ENCODE measurements at regions not wholly inside any gene's neighbourhood (a gene's known extent, or its start where the extent isn't known, plus 50 kb on each side); places are given as distances from the start of the nearest gene placed in this dataset.

- H3K4me3 ChIP-seq (ENCODE audit: low read length in 2 of 2): no peak overlapping the region
- H3K27me3 ChIP-seq (ENCODE audit: control insufficient read depth in 2 of 2, insufficient read depth in 2 of 2, low read length in 2 of 2): no peaks in the 10 kb centered on the region
- H3K27ac ChIP-seq (ENCODE audit: low read depth in 2 of 2, low read length in 2 of 2): no peak overlapping the region
- no peaks in the 10 kb centered on the region for H3K36me3 ChIP-seq (ENCODE audit: control insufficient read depth in 2 of 2, insufficient read depth in 2 of 2, low read length in 2 of 2)
- no peak overlapping the region for H3K9ac ChIP-seq (ENCODE audit: low read depth in 1 of 2, low read length in 2 of 2)
- H3K9me3 ChIP-seq (ENCODE audit: control insufficient read depth in 2 of 2, low read length in 2 of 2): no peaks in the 10 kb centered on the region
- H3K4me1 ChIP-seq (ENCODE audit: control insufficient read depth in 2 of 2, insufficient read depth in 2 of 2, low read length in 2 of 2): no peaks in the 10 kb centered on the region
Observed at GRCh38 chr3:105210141-105210540, 156.6 kb upstream of the ALCAM start.

DNA sequence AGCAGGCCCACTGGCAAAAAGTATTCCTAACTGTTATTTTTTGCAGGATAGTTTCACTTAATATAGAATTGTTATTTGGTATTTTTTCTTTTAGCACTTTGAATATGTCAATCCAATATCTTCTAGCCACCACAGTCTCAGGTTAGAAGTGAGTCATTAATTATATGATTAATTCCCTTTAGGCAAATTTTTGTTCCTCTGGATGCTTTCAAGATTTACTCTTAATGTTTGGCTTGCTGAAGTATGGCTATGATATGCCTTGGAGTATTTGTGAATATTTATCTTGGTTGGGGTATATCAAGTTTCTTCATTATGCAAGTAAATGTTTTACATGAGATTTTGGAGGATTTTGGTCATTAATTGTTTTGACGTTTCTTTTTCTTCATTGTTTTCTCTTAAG is 152.1 kb upstream of the ALCAM start:
- H3K27ac ChIP-seq (ENCODE audit: low read depth in 2 of 2, low read length in 2 of 2): no peak overlapping the region
- H3K36me3 ChIP-seq (ENCODE audit: control insufficient read depth in 2 of 2, insufficient read depth in 2 of 2, low read length in 2 of 2): no peaks in the 10 kb centered on the region
- no peaks in the 10 kb centered on the region for H3K4me1 ChIP-seq (ENCODE audit: control insufficient read depth in 2 of 2, insufficient read depth in 2 of 2, low read length in 2 of 2)
- no peaks in the 10 kb centered on the region for H3K27me3 ChIP-seq (ENCODE audit: control insufficient read depth in 2 of 2, insufficient read depth in 2 of 2, low read length in 2 of 2)
- no peak overlapping the region for H3K4me3 ChIP-seq (ENCODE audit: low read length in 2 of 2)
- no peak overlapping the region for H3K9ac ChIP-seq (ENCODE audit: low read depth in 1 of 2, low read length in 2 of 2)
- peaks cover 0 to 2% of the 10 kb centered on the region in 2 donors for H3K9me3 ChIP-seq (ENCODE audit: control insufficient read depth in 2 of 2, low read length in 2 of 2)

DNA sequence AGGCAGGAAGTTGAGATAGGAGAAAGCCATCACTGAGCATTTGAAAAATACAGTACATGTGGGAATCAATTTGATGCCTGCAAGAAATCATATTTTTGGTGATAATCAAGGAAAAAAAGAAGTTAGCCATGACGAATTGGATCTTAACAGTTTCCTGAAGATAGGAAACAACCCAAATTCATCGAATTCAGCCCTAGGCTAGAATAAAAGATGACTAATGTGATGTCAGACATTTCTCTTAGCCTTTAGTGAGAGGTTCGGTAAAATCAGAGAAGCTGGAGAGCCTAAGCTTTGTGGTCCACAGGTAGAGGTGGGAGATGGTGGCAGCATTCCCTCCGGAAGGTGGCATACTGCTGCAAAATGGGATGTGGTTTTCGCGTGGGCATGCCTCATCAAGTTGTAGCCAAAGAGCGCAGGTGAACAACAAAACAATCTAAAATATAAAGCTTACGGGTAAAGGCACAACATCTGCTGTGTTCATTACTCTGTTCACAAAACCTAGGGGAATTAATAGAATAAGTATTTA is 144.1 kb upstream of the ALCAM start:
- H3K9me3 ChIP-seq (ENCODE audit: control insufficient read depth in 2 of 2, low read length in 2 of 2): no peaks in the 10 kb centered on the region
- no peak overlapping the region for H3K27ac ChIP-seq (ENCODE audit: low read depth in 2 of 2, low read length in 2 of 2)
- no peaks in the 10 kb centered on the region for H3K27me3 ChIP-seq (ENCODE audit: control insufficient read depth in 2 of 2, insufficient read depth in 2 of 2, low read length in 2 of 2)
- no peaks in the 10 kb centered on the region for H3K36me3 ChIP-seq (ENCODE audit: control insufficient read depth in 2 of 2, insufficient read depth in 2 of 2, low read length in 2 of 2)
- no peak overlapping the region for H3K9ac ChIP-seq (ENCODE audit: low read depth in 1 of 2, low read length in 2 of 2)
- H3K4me3 ChIP-seq (ENCODE audit: low read length in 2 of 2): no peak overlapping the region
- H3K4me1 ChIP-seq (ENCODE audit: control insufficient read depth in 2 of 2, insufficient read depth in 2 of 2, low read length in 2 of 2): no peaks in the 10 kb centered on the region

DNA sequence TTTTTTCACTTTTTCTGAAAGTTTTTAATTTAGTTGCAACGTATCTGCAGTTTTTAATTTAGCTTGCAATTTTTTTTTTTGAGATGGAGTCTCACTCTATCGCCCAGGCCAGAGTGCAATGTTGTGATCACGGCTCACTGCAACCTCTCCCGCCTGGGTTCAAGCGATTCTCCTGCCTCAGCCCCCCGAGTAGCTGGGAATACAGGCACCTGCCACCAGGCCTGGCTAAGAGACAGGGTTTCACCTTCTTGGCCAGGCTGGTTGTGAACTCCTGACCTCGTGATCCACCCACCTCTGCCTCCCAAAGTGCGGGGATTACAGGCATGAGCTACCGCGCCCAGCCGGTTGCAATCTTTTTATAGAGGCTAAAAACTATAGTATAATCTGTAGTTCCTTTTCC is 142.9 kb upstream of the ALCAM start:
- Histone ChIP-seq H3K27ac (ENCODE audit: low read depth in 2 of 2, low read length in 2 of 2) (no peak overlapping the region), H3K4me3 (ENCODE audit: low read length in 2 of 2) (no peak overlapping the region), H3K27me3 (ENCODE audit: control insufficient read depth in 2 of 2, insufficient read depth in 2 of 2, low read length in 2 of 2) (no peaks in the 10 kb centered on the region), H3K4me1 (ENCODE audit: control insufficient read depth in 2 of 2, insufficient read depth in 2 of 2, low read length in 2 of 2) (no peaks in the 10 kb centered on the region), H3K36me3 (ENCODE audit: control insufficient read depth in 2 of 2, insufficient read depth in 2 of 2, low read length in 2 of 2) (no peaks in the 10 kb centered on the region), H3K9me3 (ENCODE audit: control insufficient read depth in 2 of 2, low read length in 2 of 2) (no peaks in the 10 kb centered on the region), H3K9ac (ENCODE audit: low read depth in 1 of 2, low read length in 2 of 2) (no peak overlapping the region)

DNA sequence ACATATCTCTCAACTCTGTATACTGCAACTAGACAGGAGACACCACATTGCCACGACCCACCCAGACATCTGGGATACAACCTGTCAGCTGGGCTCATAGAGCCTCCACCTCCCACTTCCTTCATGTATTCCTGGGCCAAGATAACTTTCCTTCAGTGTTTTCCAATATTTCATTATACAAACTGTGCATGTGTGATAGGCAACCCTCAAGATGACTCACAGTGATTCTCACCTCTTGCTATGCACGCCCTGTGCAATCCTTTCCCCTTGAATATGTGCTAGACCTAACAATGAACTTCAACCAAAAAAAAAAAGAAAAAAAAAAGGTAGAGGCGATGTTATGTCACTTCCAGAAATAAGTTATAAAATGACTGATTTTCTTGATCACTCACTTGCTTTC is 138.0 kb upstream of the ALCAM start:
- H3K4me3 ChIP-seq (ENCODE audit: low read length in 2 of 2): no peak overlapping the region
- no peaks in the 10 kb centered on the region for H3K4me1 ChIP-seq (ENCODE audit: control insufficient read depth in 2 of 2, insufficient read depth in 2 of 2, low read length in 2 of 2)
- H3K9ac ChIP-seq (ENCODE audit: low read depth in 1 of 2, low read length in 2 of 2): no peak overlapping the region
- H3K9me3 ChIP-seq (ENCODE audit: control insufficient read depth in 2 of 2, low read length in 2 of 2): no peaks in the 10 kb centered on the region
- no peaks in the 10 kb centered on the region for H3K27me3 ChIP-seq (ENCODE audit: control insufficient read depth in 2 of 2, insufficient read depth in 2 of 2, low read length in 2 of 2)
- H3K27ac ChIP-seq (ENCODE audit: low read depth in 2 of 2, low read length in 2 of 2): no peak overlapping the region
- H3K36me3 ChIP-seq (ENCODE audit: control insufficient read depth in 2 of 2, insufficient read depth in 2 of 2, low read length in 2 of 2): no peaks in the 10 kb centered on the region

- H3K36me3 ChIP-seq (ENCODE audit: control insufficient read depth in 2 of 2, insufficient read depth in 2 of 2, low read length in 2 of 2): no peaks in the 10 kb centered on the region
- no peak overlapping the region for H3K27ac ChIP-seq (ENCODE audit: low read depth in 2 of 2, low read length in 2 of 2)
- H3K9me3 ChIP-seq (ENCODE audit: control insufficient read depth in 2 of 2, low read length in 2 of 2): no peaks in the 10 kb centered on the region
- H3K4me3 ChIP-seq (ENCODE audit: low read length in 2 of 2): no peak overlapping the region
- no peaks in the 10 kb centered on the region for H3K27me3 ChIP-seq (ENCODE audit: control insufficient read depth in 2 of 2, insufficient read depth in 2 of 2, low read length in 2 of 2)
- H3K4me1 ChIP-seq (ENCODE audit: control insufficient read depth in 2 of 2, insufficient read depth in 2 of 2, low read length in 2 of 2): no peaks in the 10 kb centered on the region
- H3K9ac ChIP-seq (ENCODE audit: low read depth in 1 of 2, low read length in 2 of 2): no peak overlapping the region
Observed at GRCh38 chr3:105232553-105232952, 134.2 kb upstream of the ALCAM start.

- Histone ChIP-seq H3K36me3 (ENCODE audit: control insufficient read depth in 2 of 2, insufficient read depth in 2 of 2, low read length in 2 of 2) (no peaks in the 10 kb centered on the region), H3K4me1 (ENCODE audit: control insufficient read depth in 2 of 2, insufficient read depth in 2 of 2, low read length in 2 of 2) (no peaks in the 10 kb centered on the region), H3K9me3 (ENCODE audit: control insufficient read depth in 2 of 2, low read length in 2 of 2) (no peaks in the 10 kb centered on the region), H3K9ac (ENCODE audit: low read depth in 1 of 2, low read length in 2 of 2) (no peak overlapping the region), H3K27me3 (ENCODE audit: control insufficient read depth in 2 of 2, insufficient read depth in 2 of 2, low read length in 2 of 2) (no peaks in the 10 kb centered on the region), H3K4me3 (ENCODE audit: low read length in 2 of 2) (no peak overlapping the region), H3K27ac (ENCODE audit: low read depth in 2 of 2, low read length in 2 of 2) (no peak overlapping the region)
Observed at GRCh38 chr3:105233010-105233409, 133.7 kb upstream of the ALCAM start.

DNA sequence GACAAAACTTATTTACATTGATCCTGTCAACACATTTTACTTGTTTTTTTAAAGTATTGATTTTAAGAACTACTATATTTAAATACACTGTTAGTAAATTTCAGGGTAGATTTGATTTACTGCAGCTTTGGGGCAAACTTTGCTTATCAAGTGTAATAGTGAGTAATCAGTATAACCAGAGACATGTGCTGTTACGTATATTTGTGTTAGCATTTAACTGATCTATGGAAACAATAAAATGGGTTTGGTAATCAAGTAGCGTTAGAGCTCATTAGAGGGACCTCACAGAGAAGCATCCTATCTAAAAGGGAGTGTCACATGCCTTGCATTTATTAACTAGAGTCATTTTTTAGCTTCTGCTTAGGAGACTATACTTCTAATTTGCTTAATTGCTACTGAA is 131.5 kb upstream of the ALCAM start:
- H3K36me3 ChIP-seq (ENCODE audit: control insufficient read depth in 2 of 2, insufficient read depth in 2 of 2, low read length in 2 of 2): no peaks in the 10 kb centered on the region
- H3K27ac ChIP-seq (ENCODE audit: low read depth in 2 of 2, low read length in 2 of 2): no peak overlapping the region
- H3K4me1 ChIP-seq (ENCODE audit: control insufficient read depth in 2 of 2, insufficient read depth in 2 of 2, low read length in 2 of 2): no peaks in the 10 kb centered on the region
- H3K9ac ChIP-seq (ENCODE audit: low read depth in 1 of 2, low read length in 2 of 2): no peak overlapping the region
- no peak overlapping the region for H3K4me3 ChIP-seq (ENCODE audit: low read length in 2 of 2)
- H3K9me3 ChIP-seq (ENCODE audit: control insufficient read depth in 2 of 2, low read length in 2 of 2): no peaks in the 10 kb centered on the region
- no peaks in the 10 kb centered on the region for H3K27me3 ChIP-seq (ENCODE audit: control insufficient read depth in 2 of 2, insufficient read depth in 2 of 2, low read length in 2 of 2)

GRCh38 chr3:105235785-105236184 is 130.9 kb upstream of the ALCAM start:
- Histone ChIP-seq H3K27me3 (ENCODE audit: control insufficient read depth in 2 of 2, insufficient read depth in 2 of 2, low read length in 2 of 2) (no peaks in the 10 kb centered on the region), H3K4me1 (ENCODE audit: control insufficient read depth in 2 of 2, insufficient read depth in 2 of 2, low read length in 2 of 2) (no peaks in the 10 kb centered on the region), H3K4me3 (ENCODE audit: low read length in 2 of 2) (no peak overlapping the region)

GRCh38 chr3:105238367-105238766 is 128.3 kb upstream of the ALCAM start:
- H3K4me1 ChIP-seq (ENCODE audit: control insufficient read depth in 2 of 2, insufficient read depth in 2 of 2, low read length in 2 of 2): no peaks in the 10 kb centered on the region

More at GRCh38 chr3:105235785-105236184, 130.9 kb upstream of the ALCAM start:
- no peaks in the 10 kb centered on the region for H3K36me3 ChIP-seq (ENCODE audit: control insufficient read depth in 2 of 2, insufficient read depth in 2 of 2, low read length in 2 of 2)
- no peak overlapping the region for H3K27ac ChIP-seq (ENCODE audit: low read depth in 2 of 2, low read length in 2 of 2)
- no peaks in the 10 kb centered on the region for H3K9me3 ChIP-seq (ENCODE audit: control insufficient read depth in 2 of 2, low read length in 2 of 2)
- H3K9ac ChIP-seq (ENCODE audit: low read depth in 1 of 2, low read length in 2 of 2): no peak overlapping the region

DNA sequence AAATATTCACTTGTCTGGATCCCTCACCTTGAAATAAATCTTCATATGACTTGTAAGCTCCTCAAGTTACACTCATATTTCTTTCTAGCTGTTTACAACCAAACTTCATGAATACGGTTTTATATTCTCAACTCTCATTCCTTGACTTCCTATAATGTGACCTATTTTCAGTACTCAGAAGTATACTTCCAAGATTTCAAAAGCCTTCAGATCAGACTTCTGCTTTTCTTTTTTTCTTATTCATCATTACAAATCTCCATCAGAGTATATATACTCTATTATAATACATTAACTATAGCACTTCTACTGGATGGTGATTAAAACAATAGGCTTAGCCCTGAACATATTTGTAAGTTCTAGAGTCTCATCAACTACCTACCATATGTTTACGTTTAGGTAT is 123.6 kb upstream of the ALCAM start:
- Histone ChIP-seq H3K4me1 (ENCODE audit: control insufficient read depth in 2 of 2, insufficient read depth in 2 of 2, low read length in 2 of 2) (no peaks in the 10 kb centered on the region), H3K4me3 (ENCODE audit: low read length in 2 of 2) (no peak overlapping the region), H3K27ac (ENCODE audit: low read depth in 2 of 2, low read length in 2 of 2) (no peak overlapping the region), H3K9me3 (ENCODE audit: control insufficient read depth in 2 of 2, low read length in 2 of 2) (no peaks in the 10 kb centered on the region), H3K36me3 (ENCODE audit: control insufficient read depth in 2 of 2, insufficient read depth in 2 of 2, low read length in 2 of 2) (no peaks in the 10 kb centered on the region), H3K27me3 (ENCODE audit: control insufficient read depth in 2 of 2, insufficient read depth in 2 of 2, low read length in 2 of 2) (no peaks in the 10 kb centered on the region), H3K9ac (ENCODE audit: low read depth in 1 of 2, low read length in 2 of 2) (no peak overlapping the region)

More at GRCh38 chr3:105238367-105238766, 128.3 kb upstream of the ALCAM start:
- no peak overlapping the region for H3K4me3 ChIP-seq (ENCODE audit: low read length in 2 of 2)
- no peaks in the 10 kb centered on the region for H3K27me3 ChIP-seq (ENCODE audit: control insufficient read depth in 2 of 2, insufficient read depth in 2 of 2, low read length in 2 of 2)
- no peaks in the 10 kb centered on the region for H3K36me3 ChIP-seq (ENCODE audit: control insufficient read depth in 2 of 2, insufficient read depth in 2 of 2, low read length in 2 of 2)
- no peak overlapping the region for H3K9ac ChIP-seq (ENCODE audit: low read depth in 1 of 2, low read length in 2 of 2)
- H3K27ac ChIP-seq (ENCODE audit: low read depth in 2 of 2, low read length in 2 of 2): no peak overlapping the region
- no peaks in the 10 kb centered on the region for H3K9me3 ChIP-seq (ENCODE audit: control insufficient read depth in 2 of 2, low read length in 2 of 2)
